ENCODE measurements at regions not wholly inside any gene's neighbourhood (a gene's known extent, or its start where the extent isn't known, plus 50 kb on each side); places are given as distances from the start of the nearest gene placed in this dataset.
"Not testable (repeated sequence)": the region's sequence is repeated elsewhere in the genome, so short reads cannot be mapped to it uniquely, and the experiment has no call there.

GRCh38 chr13:99751517-99752199 lies 219.9 kb downstream of the ZIC5 start:
- no peak overlapping the region for H3K4me3 ChIP-seq (ENCODE audit: low read depth, low read length)
- no peak for DNase-seq (ENCODE audit: low read depth)

GRCh38 chr13:99750951-99751350 lies 220.6 kb downstream of the ZIC5 start:
- H3K4me3 ChIP-seq (ENCODE audit: low read depth, low read length), result no peak overlapping the region
- no peak for DNase-seq (ENCODE audit: low read depth)

GRCh38 chr13:99749271-99750019 lies 222.1 kb downstream of the ZIC5 start:
- H3K4me3 ChIP-seq (ENCODE audit: low read depth, low read length), result no peak overlapping the region
- no peak for DNase-seq (ENCODE audit: low read depth)

DNA sequence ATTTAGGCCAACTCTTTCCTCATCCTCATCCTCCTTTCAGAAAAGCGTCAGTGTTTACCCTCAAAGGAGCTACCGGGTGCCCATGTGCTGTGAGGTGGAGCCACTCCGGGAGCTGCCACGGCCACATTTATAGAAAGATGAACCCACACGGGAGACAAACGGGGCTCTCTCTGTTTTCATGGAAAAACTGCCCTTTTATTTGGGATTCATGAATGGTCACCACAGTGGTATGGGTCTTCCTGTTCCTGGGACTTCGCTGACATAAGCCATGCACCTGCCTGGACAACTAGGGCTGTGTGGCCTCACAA lies 224.2 kb downstream of the ZIC5 start:
- no peak for DNase-seq (ENCODE audit: low read depth)
- H3K4me3 ChIP-seq (ENCODE audit: low read depth, low read length), result no peak overlapping the region

GRCh38 chr13:99746637-99747402 lies 224.7 kb downstream of the ZIC5 start:
- H3K4me3 ChIP-seq (ENCODE audit: low read depth, low read length), result no peak overlapping the region
- no peak for DNase-seq (ENCODE audit: low read depth)

DNA sequence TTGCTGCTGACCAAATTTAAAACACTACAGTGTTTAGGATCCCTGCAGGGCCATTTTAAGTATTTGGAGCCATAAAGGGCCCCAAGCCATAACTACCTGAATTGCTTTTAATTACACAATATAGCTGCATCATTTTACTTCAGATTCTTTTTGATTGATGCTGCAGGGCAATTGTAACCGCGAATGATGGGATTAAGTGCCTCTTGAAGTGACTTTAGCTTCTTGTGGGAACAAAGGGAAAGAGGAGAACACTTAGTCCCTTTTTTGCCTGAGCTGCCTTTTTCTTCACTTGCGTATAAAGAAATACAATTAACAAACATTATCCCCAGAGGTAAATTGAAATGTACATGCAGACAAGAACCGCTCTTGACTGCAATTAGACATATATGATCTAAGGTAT lies 228.5 kb downstream of the ZIC5 start:
- H3K4me3 ChIP-seq (ENCODE audit: low read depth, low read length), result no peak overlapping the region
- DNase-seq (ENCODE audit: low read depth), result no peak

DNA sequence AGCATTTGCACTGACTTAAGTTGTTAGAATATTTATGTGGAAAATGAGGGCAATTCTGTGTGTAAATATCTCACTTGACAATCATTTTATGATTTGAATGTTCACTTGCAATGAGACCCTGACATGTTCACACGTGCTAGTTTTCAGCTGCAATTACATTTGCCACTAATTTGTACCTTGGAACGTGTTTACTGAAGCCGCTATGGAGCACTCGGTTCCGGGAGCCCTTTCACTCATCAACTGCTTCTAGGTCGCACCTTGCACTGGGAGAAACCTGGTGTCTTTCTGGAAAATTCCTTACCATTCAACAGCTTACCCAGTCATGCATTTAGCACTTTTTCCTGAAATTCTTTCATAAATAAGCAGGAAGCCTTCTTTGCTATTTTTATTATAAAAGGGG lies 229.6 kb downstream of the ZIC5 start:
- H3K4me3 ChIP-seq (ENCODE audit: low read depth, low read length), result no peak overlapping the region
- DNase-seq (ENCODE audit: low read depth), result no peak

DNA sequence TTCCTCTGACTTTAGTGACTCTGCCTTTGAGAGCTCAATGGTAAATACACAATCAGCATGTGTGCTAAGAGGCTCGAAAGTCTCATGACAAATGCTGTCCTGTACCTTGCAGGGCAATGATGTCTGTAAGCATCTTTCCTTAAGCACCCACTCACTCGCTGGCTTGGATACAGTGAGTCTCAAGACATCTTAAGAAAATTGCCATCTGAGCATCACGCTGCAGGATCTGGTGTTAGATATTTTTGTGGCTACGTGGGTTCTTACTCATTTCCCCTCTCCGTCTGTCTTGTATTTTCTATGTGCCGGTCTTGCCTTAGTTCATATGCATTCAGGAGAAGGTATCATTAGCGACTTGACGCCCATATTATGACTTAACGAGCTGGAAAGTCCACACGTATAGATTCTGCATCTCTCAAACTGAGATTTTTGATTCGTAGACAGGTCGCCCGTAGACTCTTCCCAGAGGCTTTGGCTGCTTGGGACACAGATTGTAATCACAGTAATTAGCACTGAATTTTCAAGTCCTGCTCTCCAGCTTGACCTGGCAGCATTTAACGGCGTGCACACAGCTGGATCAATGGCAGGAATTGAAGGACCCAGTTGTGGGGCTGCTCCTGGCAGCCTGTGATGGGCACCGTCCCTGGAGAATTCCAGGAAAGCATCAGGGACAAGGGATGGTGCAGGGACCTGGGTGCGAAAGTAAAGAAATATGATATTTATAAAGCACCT lies 231.2 kb downstream of the ZIC5 start:
- no peak overlapping the region for H3K4me3 ChIP-seq (ENCODE audit: low read depth, low read length)
- no peak for DNase-seq (ENCODE audit: low read depth)

- H3K4me3 ChIP-seq (ENCODE audit: low read depth, low read length), result no peak overlapping the region
- DNase-seq (ENCODE audit: low read depth), result no peak
These were observed 232.9 kb downstream of the ZIC5 start for GRCh38 chr13:99738626-99739025.

DNA sequence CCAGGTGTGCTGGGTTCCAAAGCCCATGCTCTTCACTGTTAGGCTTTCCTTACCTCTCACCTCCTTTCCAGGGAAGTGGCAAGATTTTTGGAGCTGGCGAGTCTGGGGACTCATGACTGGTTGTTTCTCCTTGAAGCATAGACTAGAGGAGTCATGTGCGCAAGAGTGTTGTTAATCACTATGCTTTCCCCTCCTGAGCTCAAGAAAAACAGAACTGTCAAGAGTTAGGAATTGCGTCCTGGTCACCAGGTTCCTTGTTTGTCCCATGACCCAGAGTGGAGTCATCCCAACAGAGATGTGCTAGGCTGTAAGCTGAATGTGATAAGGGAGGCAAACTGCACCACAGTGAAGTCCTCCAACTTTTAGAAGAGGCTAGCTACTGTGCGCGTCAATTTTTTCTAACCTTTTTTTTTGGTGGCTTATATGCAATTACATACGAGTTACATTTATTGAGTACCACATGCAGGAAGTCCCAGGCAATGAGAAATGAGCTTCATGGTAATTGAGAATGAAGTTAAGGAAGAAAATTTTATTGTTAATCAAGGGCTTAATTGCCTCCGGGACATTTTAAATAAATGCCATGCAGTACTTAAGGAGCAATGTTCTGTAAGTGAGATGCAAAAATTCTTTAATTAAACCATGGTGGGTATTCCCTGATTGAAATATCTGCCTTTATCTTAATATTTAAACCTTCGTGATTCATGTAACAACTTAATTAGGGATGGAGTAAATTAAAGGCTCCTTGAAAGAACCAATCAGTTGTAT lies 233.9 kb downstream of the ZIC5 start:
- DNase-seq (ENCODE audit: low read depth), result no peak
- H3K4me3 ChIP-seq (ENCODE audit: low read depth, low read length), result no peak overlapping the region

GRCh38 chr13:99736541-99736940 lies 235.0 kb downstream of the ZIC5 start:
- DNase-seq (ENCODE audit: low read depth), result no peak
- no peak overlapping the region for H3K4me3 ChIP-seq (ENCODE audit: low read depth, low read length)

DNA sequence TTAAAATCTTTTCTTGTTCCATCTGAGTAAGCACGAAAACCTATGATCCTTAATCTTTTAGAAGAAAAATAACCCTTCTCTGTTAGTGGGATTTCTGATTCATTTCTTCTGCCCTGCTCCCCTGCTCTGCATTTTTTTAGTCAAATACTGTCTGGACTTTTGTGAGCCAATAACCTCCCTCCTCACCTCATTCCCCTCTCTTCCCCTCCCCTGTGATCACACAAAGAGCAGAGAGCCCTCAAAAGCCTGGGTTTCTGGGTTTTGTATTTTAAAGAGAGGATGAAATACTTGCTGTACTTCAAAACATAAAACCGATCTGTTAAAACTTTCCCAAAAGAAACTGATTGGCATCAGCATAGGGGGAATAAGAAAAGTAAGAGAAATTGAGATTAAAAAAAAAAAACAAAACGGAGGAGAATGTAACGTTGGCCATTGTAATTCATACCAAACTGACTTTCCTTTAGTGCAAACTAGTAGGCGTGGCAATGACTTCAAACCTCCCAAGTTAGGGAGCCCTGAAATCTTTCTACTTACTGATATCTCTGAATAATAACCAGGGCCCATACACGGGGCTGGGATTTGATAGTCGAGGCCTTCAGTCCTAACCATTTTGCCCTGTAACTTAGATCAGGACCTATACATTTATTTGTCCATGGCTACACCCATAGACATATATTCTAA lies 232.9 kb downstream of the TM9SF2 start:
- no peak overlapping the region for H3K4me3 ChIP-seq (ENCODE audit: low read depth, low read length)
- no peak for DNase-seq (ENCODE audit: low read depth)

GRCh38 chr13:99733346-99733745 lies 232.1 kb downstream of the TM9SF2 start:
- no peak for DNase-seq (ENCODE audit: low read depth)
- H3K4me3 ChIP-seq (ENCODE audit: low read depth, low read length), result no peak overlapping the region

DNA sequence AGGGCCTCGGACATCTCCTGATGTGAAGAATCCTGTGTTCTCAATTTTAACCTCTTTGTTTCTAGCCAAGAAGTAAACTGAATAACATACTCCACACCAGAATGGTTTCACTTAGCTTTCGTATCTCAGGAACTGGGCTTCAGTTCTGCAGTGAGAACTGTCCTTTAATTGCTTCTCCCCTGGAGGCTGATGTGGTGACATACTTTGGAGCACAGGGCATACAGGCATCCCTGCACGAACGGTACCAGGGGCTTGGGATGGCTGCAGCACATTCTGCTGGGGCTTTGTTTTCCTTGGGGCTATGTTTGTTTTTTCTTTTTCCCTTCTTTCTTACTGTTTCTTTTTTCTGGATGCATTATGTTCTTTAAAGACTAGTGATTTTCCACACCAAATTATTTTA lies 230.5 kb downstream of the TM9SF2 start:
- DNase-seq (ENCODE audit: low read depth), result no peak

DNA sequence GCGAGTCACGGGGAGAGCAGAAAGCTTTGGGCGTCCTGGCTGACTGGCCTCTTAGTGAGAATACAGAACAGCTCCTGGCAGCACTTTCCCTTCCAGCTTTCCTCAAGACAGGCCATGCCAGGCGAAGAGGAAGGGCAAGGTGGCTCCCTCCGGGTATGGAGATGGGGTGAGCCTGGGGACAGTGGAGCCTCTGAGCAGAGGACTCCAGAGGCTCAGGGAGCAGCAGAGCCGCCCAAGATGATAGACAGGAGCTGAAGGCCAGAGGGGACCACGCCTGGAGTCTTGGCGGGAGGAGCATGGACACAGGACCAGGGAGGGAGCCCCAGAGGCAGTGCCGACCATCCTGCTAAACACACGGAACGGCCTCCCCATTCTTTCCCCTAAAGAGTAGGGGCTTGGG lies 229.1 kb downstream of the TM9SF2 start:
- no peak overlapping the region for H3K4me3 ChIP-seq (ENCODE audit: low read depth, low read length)
- no peak for DNase-seq (ENCODE audit: low read depth)

More for the DNA sequence above, 230.5 kb downstream of the TM9SF2 start:
- no peak overlapping the region for H3K4me3 ChIP-seq (ENCODE audit: low read depth, low read length)

DNA sequence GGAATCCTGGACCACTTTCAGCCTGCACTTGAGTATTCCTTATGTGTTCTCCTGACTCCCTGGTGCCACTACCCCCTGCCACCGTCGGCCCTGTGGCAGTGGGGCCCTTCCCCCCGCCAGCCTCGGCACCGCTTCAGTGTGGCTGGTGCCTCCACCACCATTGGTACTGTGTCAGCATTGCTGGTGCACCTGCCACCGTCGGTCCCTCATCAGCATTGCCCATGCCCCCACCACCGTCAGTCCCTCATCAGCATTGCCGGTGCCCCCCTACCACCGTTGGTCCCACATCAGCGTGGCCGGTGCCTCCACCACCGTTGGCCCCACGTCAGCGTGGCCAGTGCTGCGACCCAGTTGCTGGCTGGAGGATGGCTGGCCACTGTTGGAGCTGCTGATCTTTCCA lies 228.5 kb downstream of the TM9SF2 start:
- no peak overlapping the region for H3K4me3 ChIP-seq (ENCODE audit: low read depth, low read length)
- no peak for DNase-seq (ENCODE audit: low read depth)

- not testable (repeated sequence) for DNase-seq (ENCODE audit: low read depth); H3K4me3 ChIP-seq (ENCODE audit: low read depth, low read length)
These were observed 226.4 kb downstream of the TM9SF2 start for GRCh38 chr13:99727651-99728050.

- no peak for DNase-seq (ENCODE audit: low read depth)
- no peak overlapping the region for H3K4me3 ChIP-seq (ENCODE audit: low read depth, low read length)
These were observed 225.1 kb downstream of the TM9SF2 start for GRCh38 chr13:99726282-99726894.

Measured in skeletal muscle cell (primary cell).